Ammon's horn (tissue), 1 donor: ENCODE measurements at regions not wholly inside any gene's neighbourhood (a gene's known extent, or its start where the extent isn't known, plus 50 kb on each side); places are given as distances from the start of the nearest gene placed in this dataset.

Experiments used
- DNase-seq: peaks from one replicate; pipeline ENCODE4 v3.0.0-alpha.2; 2016; ENCODE audit warnings: low spot score

DNA sequence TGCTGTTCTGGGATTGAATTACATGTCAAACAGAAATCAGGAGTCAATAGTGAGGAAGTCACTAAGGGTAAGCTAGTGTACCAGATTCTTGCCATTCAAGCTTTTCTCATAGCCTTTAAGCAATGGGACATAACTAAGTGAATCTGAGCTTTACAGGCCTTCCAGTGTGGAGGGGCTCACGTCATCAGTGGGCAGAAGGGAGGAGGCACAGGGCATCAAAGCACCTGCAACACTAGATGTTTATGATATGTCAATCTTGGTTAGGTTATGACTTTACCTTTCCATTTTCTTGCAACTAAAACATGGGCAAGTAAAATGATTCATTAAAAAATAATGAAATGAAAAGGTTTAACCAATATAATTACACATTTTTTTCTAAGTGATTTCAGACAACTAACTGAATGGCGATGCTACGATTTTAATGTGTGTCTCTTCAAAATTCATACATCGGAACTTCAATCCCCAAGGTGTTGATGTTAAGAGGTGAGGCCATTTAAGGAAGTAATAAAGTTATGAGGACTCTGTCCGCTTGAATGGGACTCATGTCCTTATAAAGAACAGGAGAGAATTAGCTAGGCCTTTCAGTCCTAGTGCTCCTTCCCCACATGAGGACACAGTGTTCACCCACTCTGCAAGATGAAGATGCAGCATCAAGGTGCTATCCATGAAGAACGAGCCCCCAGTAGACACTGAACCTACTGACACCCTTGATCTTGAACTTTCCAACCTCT lies 1169.2 kb upstream of the NXPH2 start:
- DNase-seq, result no peak

DNA sequence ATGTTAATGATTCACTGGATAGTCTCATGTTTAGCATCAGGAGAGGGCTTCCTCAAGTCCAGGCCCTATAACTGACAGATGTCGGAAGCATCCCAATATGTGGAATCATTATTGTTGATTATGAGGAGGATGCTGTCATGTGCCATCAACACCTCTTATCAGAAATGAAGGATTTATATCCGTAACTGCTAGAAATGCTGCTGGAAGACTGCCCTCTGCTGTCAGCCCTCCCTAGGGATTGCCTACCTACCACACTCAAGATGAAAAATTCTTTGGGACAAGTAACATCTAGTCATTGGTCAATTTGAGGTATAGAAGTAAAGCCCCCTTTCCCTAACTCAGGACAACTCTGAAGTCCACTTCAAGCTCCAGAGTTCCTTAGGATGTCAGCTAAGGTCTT lies 1166.5 kb upstream of the NXPH2 start:
- DNase-seq, result no peak

DNA sequence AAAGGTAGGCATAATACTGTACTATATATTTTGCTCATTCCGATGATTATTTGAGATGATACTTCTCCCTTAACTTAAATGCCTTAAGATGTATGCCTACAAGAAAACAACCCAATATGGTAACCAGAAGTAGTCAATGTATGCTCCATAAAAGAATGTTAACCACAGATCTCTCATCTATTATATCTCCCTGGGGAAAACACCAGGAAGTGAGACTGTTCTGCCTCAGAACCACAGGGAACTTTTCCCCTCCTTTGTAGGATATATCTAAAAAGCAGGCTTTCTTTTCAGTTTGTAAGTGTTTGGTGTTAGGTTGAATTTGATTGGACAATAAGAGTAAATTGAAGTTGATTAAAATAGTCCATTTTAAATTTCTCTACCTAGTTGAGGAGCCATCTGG lies 1160.5 kb upstream of the NXPH2 start:
- DNase-seq, result no peak

DNA sequence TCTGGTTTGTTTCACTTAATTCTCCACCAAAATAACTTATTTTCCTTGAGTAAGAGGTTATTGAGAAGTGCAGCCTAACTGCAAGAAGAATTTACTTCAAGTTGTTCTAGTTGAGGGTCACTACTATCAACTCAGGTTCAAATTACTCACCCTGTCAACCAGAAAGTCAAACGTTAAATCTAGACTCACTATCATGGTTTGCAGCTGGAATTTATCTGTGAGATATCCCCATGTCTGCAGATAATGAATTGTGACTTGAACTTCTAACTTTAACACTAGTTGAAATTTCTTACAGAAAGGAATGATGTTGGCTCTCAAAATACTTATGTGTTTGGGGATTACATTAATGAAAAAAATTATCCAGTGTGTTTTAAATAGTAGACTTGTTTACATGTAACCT lies 1145.7 kb upstream of the NXPH2 start:
- no peak for DNase-seq

DNA sequence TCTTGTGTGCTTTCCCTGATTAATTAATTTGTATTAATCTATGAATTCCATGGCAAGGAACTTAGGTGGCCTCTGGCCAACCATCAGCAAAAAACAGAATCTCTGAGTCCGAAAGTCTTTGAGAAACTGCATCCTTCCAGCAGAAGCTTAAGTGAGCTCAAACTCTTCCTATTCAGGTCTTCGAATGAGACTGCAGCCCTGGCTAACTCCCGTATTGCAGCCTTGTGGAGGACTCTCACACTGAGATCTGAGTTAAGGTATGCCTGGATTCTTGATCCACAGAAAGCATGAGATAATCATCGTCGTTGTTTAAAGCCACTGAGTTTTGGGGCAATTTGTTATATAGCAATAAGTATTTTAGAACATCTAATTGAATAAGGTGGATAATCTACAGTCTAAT lies 1143.9 kb upstream of the NXPH2 start:
- DNase-seq, result no peak

DNA sequence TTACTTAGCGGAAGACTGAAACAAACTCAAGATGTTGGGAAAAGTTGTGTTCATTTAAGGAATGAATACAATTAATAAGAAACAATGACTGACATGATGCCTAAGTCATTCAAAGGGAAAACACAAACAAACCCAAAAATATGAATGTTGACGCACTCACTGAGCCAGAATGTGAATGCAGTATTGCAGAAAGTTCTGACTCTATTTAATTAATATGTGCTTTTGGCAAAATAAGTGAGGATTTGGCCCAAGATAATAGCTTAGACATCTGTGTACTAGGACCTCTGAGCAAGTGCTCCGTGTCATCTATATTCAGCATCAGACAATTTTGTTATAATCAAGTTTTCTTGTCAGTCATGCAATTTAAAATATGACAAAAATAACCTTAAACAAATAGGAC lies 1138.8 kb upstream of the NXPH2 start:
- peak; percentile 5 for DNase-seq

DNA sequence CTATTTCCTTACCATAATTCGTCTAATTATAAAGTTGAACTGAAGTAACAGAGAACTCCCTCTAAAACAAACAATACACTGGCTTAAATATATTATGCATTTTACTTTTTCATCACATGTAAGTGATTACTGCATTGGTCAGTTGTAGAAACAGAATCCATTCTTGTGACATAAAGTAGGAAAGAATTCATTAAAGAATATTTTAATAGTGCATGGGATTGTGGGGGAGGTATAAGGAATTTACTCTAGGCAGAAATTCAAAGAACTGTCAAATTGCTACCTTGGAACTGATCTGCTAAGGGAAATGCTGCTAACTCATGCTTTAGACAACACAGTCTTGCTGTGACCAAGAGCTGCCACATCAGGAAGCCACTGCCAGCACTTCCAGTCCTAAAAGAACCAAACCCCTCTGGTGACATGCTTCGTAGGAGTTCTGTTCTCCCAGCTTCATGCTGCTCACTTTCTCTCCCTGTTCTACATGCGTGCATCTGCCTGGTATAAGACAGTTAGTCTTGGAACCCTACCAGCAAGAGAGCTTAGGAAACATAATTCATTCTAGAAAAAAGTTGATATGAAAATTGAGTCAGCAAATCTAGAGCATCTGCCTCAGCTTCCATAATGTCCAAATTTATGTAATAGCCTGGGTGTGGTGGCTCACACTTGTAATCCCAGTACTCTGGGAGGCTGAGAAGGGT lies 1137.6 kb upstream of the NXPH2 start:
- DNase-seq, result no peak

DNA sequence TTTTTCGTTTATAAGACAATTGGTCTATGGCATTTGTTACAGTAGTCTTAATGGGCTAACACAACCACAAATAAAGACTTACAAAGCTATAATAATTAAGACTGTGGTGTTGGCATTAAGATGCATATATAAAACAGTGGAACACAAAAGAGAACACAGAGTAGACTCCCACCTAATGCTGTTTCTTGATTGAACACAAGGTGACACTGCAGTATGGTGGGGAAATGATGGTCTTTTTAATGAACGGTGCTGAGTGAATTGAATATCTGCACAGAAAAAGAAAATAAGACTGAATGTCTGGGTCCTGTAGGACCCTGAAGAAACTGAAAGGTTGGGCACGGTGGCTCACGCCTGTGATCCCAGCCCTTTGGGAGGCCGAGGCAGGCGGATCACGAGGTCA lies 1136.6 kb upstream of the NXPH2 start:
- DNase-seq, result no peak

DNA sequence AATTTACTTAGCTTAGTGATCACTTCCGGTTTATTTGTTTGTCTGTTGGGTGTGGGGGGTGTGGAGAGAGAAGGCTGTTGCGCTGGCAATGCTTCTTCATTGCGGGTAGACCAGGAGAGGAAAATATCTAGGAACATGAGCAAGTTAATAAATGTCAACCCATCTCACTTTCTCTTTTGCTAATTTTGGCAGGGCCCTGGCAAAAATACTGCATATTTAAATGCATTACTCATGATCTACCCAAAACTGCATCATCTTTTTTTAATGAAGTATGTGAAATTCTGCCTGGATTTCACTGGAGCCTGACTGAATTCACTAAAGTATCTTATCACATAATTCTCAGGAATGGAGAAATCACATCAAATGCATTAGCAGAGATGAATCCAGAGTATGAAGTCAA lies 1131.0 kb upstream of the NXPH2 start:
- DNase-seq, result no peak

DNA sequence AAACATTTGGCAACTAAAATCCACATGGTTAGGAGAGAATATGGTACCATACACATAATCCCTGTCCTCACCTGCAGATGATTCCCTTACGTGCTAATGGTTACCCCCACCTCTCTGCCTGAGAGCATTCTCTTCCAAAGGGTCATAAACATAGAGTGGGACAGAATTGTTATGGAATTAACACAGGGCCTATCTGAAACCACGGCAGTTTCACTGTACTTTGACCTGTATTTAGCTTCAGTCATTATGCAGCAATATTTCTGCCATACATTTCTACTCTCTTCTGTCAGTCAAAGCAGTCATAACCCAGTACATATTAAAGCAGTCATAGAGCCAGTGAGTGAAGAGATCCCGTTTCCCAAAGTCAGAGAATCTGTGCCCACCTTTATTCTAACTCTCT lies 1128.9 kb upstream of the NXPH2 start:
- no peak for DNase-seq

DNA sequence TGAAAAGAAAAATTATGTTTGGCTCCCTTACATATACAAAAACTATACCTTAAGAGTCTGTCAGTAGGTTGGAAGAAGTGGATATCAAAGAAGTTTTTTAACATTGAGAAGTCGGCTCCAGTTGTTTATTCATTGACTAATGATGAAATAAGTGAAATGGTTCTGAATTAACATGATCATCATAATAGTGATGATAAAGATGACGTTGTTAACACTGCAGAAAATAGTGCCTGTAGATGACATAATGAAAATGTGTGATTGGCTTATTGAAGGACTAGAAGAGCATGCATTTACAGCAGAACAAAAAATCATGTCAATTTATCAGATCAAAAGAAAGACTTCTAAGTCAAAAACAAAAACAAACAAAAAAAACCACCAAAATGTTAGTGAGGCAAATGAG lies 1125.4 kb upstream of the NXPH2 start:
- DNase-seq, result no peak

DNA sequence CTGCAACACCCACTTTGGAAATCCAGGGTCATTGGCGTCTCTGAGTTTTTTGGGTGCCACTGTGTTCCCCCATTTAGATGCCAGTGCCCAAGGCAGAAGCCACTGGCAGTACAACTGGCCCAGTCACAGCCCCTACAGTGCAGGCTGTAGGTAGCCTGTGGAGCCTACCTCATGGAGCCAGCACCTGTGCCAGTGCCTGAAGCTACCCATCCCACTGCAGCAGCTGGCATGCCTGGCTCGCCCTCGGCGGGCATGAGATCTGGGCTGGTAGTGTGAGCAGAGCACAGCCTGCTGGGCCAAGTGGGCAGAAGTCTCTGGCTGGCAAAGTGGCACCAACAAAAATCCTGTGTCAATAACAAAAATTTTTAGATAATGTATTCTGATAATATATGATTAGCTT lies 1111.4 kb upstream of the NXPH2 start:
- DNase-seq, result no peak

DNA sequence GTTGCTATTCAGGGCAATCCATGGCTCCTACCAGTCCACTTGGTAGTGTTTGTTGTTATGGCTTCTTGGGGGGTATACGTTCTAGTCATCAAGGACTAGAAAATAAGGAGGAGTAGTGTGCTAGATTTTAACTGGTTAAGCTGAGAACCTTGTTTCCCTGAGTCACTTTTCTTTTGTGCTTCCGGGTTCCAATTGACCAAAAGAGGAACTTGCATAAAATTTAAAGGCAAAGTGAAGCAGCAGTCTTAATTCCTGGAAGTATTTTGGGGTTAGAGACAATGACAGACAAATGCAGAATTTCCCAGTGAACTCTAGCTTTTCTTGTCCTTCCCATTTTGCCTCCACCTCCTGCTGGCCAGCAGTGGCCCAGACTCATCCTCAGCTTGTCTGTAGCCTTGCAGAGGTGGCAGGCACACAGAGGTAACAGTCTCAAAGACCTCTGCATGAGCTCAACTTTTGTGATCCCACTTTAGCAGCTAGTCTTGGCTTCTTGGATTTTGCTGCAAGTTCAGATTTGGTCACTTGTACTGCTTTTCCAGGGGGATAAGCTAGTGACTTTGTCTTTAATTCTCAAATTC lies 1105.8 kb upstream of the NXPH2 start:
- DNase-seq, result no peak

DNA sequence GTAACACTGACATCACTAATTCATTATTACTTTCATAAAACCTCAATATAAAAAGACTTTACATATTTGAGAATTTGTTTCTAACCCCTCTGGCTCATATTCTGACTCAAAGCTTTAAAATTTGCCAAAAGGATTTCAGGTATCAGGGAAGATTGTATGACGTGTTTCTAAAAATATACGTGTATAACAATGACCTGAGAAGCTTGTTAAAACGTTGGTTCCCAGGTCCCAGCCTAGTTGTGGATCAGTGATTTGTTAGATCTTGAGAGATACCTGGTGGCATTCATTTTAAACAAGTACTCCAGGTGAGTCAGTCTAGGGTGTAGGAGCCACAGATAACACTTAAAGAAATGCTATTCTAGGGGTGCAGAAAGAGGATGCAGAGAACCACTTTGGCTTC lies 1096.8 kb upstream of the NXPH2 start:
- no peak for DNase-seq

DNA sequence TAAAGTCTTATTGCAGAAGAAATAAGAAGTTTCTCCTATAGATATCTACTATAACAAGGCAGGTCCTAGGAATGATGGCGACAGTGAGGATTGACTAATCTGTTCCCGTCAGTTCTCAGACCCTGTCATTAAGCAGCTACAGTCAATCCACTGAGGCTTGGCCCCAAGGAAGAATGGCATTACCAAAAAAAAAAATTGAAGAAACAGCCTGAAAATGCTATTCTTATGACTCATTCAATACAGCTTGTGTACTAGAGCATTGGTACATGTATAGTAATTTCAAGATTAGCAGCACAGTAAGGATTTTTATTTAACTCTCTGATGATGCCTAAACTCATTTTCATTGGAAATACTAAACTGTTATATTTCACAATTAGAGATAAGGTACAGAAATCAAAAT lies 1096.1 kb upstream of the NXPH2 start:
- no peak for DNase-seq

DNA sequence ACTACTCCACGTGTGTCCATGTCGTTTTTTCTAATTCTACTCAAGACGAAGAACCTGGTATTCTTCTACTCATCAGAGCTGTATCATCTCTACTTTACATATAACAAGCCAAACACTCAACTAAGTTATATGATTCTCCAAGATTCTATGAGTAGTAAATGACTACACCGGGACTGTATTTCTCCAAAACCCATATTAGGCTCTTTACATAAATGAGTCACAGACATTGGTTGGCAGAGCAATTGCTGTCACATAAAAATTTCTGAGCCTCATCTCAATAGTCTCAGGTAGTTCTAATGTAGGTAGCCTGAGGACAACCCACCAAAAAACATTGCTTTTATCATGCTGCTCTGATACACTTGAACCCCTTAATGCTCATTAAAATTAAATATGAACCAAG lies 1092.3 kb upstream of the NXPH2 start:
- no peak for DNase-seq

DNA sequence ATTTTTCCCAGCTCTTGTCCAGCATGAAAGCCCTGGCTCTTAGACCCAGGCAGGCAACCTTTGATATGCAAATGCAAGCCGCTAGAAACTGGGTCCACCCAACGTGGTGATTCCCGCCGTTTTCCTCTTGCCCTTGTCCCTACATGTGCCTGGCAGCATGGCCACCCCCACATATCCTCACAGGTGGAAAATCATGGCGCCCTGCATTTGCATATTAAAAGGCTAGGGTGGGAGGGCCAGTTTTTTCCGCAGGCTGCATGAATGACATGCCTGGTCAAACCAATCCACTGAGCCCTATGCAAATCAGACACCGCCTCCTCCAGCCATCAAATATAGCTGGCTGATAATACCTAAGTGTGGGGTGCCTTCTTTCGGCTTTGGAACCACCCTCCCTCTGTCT lies 1091.8 kb upstream of the NXPH2 start:
- no peak for DNase-seq

DNA sequence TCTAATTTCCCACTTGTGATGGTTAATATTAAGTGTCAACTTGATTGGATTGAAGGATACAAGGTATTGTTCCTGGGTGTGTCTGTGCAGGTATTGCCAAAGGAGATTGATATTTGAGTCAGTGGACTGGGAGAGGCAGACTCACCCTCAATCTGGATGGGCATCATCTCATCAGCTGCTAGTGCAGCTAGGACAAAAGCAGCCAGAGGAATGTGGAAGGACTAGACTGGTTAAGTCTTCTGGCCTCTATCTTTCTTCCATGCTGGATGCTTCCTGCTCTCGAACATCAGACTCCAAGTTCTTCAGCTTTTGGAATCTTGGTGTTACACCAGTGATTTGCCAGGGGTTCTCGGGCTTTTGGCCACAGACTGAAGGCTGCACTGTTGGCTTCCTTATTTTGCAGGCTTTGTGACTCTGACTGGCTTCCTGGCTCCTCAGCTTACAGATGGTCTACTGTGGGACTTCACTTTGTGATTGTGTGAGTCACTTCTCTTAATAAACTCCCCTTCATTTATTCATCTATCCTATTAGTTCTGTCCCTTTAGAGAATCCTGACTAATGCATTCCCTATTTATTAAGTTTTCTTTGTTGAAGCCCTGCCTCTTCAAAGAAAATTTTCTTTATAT lies 1087.5 kb upstream of the NXPH2 start:
- no peak for DNase-seq

DNA sequence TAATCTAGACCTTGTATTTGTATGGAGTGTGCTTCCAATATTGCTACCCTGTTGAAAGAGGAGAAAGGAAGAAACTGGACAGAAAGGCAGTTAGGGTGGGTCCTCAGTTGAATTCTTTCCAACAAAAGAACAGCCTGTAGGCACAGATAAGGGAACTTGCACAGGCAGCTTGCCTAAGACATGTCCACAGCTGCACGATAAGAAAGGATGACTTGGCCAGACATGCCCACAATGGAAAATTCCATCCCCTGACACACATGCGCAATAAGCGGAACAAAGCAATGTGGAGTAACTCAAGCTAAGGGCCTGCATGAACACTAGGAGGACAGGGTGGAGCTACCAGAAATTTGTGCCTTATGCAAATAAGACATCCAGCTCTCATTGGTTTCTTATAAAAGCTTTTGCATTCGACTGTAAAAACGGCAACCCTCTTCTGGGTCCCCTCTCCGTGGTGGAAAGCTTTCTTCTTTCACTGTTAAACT lies 1084.7 kb upstream of the NXPH2 start:
- DNase-seq, result no peak

DNA sequence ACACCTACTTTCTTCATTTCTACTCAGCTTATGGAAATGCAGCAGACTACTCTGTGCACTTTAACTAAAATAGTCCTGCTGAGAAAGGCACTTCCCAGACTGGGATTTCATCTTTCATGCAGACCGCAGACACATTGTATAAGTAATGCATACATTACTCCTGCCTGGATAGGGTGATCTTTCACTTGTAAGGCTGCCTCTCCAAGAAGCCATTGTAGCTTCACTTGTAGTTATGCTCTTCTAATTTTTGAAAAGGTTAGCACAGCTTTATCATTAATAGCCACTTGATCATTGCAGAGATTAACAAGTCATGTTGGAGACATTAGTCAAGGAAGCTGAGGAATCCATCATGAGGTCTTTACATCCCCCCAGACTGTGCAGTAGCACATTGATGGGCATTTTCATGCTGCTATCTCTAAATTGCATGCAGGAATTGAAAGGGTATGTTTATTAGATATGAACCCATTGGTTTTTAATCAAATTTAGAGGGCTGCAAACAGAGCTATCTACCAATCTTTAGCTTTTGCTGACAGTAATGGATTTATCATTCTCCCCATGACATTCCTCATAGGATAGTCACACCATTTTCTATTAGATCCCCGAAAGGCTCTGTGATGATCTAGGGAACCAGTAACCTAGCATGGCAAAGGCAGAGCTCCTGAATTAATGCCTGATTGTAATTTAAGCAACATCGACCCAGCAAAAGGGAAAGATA lies 1074.7 kb upstream of the NXPH2 start:
- no peak for DNase-seq

DNA sequence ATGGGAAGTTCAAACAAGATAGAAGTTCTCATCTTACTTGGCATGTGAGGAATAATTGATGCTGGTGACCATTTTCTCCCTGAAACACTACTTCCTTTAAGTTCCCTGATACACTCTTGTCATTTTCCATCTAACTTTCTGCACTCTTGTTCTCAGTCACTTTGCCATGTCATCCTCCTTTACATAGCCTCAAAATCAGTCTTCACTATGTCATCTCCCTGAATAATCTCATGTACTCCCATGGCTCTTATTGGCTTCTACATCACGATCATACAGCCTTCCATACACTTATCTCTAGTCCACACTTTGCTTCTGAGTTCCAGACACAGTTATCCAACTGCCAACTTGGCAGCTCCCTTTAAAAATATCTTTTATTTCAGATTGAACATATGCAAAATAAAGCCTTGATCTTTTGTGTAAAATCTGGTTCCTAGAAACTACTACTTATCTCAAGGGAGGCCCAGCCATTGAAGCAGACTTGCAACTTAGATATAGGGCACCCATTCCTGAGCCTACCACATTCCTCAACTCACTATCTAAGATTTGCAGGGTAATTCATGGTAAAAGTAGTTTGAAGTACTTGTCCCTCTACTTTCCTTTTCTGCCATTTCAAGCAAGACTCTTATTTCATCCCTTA lies 1070.2 kb upstream of the NXPH2 start:
- no peak for DNase-seq

DNA sequence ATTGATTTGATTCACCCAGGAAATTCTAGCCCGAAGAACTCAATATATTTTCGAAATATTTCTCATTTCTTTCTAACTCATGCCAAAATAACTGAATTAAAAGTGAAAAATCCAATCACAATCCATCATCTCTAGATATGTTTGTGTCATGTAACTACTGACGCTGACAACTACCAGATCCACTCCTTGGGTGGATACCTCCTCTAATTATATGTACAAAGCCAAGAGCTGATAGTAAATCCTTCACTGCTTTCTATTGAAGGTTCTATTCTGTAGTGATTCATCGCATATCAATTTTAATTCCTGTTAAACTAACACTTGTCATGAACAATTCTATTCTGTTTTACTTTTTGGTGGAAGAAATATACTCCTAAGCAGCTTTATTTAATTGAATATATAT lies 1056.6 kb upstream of the NXPH2 start:
- DNase-seq, result no peak
